ENCODE measurements at regions not wholly inside any gene's neighbourhood (a gene's known extent, or its start where the extent isn't known, plus 50 kb on each side); places are given as distances from the start of the nearest gene placed in this dataset.

DNA sequence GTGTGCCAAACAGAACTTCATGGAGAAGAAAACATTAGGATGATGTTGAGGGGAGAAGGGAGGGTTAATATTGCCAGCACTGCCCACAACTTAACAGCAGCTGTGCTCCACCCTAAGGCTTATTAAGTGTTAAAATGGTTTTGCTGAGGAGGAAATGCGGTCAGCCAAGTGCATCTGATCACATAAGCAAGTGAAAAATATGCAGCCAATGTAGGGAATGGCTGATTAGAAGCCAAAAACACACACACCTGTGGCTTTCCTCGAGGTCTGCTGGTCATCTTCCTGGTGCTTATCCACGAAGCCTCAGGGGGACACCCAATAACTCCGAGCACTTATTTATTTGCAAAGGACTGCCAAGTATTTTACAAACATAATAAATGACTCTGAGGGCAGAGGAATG, 66.3 kb upstream of the GPR45 start:
- Histone ChIP-seq H3K27ac (ENCODE audit: control insufficient read depth, insufficient read depth, low read length) (no peak overlapping the region), H3K9me3 (ENCODE audit: control insufficient read depth, low read depth, low read length) (no peaks in the 10 kb centered on the region), H3K79me2 (ENCODE audit: control insufficient read depth, insufficient read depth, low read length) (no peaks in the 10 kb centered on the region), H3K4me2 (ENCODE audit: control insufficient read depth, extremely low read depth, insufficient read depth, low read depth, low read length) (no peak overlapping the region), H3K27me3 (ENCODE audit: control insufficient read depth, extremely low read depth, insufficient read depth, low read length) (peaks cover 20% of the 10 kb centered on the region), H3K9ac (ENCODE audit: control insufficient read depth, extremely low read depth, insufficient read depth, low read length) (no peak overlapping the region), H4K20me1 (ENCODE audit: control insufficient read depth, extremely low read depth, insufficient read depth, low read length) (no peaks in the 10 kb centered on the region), H3K4me1 (ENCODE audit: control insufficient read depth, extremely low read depth, insufficient read depth, low read length) (no peaks in the 10 kb centered on the region), H2AFZ (ENCODE audit: control insufficient read depth, low read length) (no peak overlapping the region), H3K4me3 (ENCODE audit: control insufficient read depth in 2 of 3, extremely low read depth in 1 of 3, insufficient read depth in 2 of 3, low read depth in 1 of 3, low read length in 3 of 3) (no peak overlapping the region), H3K36me3 (ENCODE audit: control insufficient read depth in 2 of 2, extremely low read depth in 1 of 2, insufficient read depth in 2 of 2, low read length in 2 of 2) (no peaks in the 10 kb centered on the region), H3K9me1 (ENCODE audit: control insufficient read depth, extremely low read depth, insufficient read depth, low read length) (no peaks in the 10 kb centered on the region)
- dilution Hi-C loops (cut with MboI; ENCODE audit: extremely low pct_ligation_motif_present, low sequenced_read_pairs) = no loop called here
- TF ChIP-seq, protein P1, sequence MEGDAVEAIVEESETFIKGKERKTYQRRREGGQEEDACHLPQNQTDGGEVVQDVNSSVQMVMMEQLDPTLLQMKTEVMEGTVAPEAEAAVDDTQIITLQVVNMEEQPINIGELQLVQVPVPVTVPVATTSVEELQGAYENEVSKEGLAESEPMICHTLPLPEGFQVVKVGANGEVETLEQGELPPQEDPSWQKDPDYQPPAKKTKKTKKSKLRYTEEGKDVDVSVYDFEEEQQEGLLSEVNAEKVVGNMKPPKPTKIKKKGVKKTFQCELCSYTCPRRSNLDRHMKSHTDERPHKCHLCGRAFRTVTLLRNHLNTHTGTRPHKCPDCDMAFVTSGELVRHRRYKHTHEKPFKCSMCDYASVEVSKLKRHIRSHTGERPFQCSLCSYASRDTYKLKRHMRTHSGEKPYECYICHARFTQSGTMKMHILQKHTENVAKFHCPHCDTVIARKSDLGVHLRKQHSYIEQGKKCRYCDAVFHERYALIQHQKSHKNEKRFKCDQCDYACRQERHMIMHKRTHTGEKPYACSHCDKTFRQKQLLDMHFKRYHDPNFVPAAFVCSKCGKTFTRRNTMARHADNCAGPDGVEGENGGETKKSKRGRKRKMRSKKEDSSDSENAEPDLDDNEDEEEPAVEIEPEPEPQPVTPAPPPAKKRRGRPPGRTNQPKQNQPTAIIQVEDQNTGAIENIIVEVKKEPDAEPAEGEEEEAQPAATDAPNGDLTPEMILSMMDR (optimal IDR thresholded peaks at IDR 0.05 in 1 of 3, IDR thresholded peaks at IDR 0.05 in 1 of 3, conservative IDR thresholded peaks at IDR 0.05 in 1 of 3; ENCODE audit: extremely low read depth in 1 of 3, insufficient read depth in 2 of 3, low read length in 3 of 3) = no peak
- no peak for TF ChIP-seq EZH2 (IDR thresholded peaks at IDR 0.05; ENCODE audit: low read length)
- FAIRE-seq (no peak), DNase-seq (ENCODE audit: low read depth, low spot score) (no peak)

DNA sequence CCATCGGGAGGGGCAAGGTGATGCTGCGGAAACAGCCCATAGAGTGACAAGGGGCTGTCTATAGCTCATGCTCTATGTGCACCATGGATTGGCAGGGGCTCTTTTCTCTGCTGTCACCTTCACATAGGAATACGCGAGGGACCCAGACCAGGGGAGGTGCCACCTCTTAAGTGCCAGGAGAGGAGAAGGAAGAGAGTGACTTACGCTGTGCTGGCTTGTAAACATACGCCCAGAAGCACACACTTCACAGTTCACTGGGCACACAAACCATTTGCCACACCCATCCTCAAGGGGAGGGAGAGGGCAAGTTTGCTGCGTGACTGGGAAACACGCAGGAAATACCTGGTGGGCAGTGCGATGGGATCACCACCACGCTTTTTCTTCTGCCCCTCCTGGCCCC, 65.1 kb upstream of the GPR45 start:
- Histone ChIP-seq H3K9me3 (ENCODE audit: control insufficient read depth, low read depth, low read length) (no peaks in the 10 kb centered on the region), H3K36me3 (ENCODE audit: control insufficient read depth in 2 of 2, extremely low read depth in 1 of 2, insufficient read depth in 2 of 2, low read length in 2 of 2) (no peaks in the 10 kb centered on the region), H3K27ac (ENCODE audit: control insufficient read depth, insufficient read depth, low read length) (no peak overlapping the region), H3K27me3 (ENCODE audit: control insufficient read depth, extremely low read depth, insufficient read depth, low read length) (peaks cover 20% of the 10 kb centered on the region), H3K4me3 (ENCODE audit: control insufficient read depth in 2 of 3, extremely low read depth in 1 of 3, insufficient read depth in 2 of 3, low read depth in 1 of 3, low read length in 3 of 3) (no peak overlapping the region), H4K20me1 (ENCODE audit: control insufficient read depth, extremely low read depth, insufficient read depth, low read length) (no peaks in the 10 kb centered on the region), H3K9me1 (ENCODE audit: control insufficient read depth, extremely low read depth, insufficient read depth, low read length) (no peaks in the 10 kb centered on the region), H3K9ac (ENCODE audit: control insufficient read depth, extremely low read depth, insufficient read depth, low read length) (no peak overlapping the region), H3K79me2 (ENCODE audit: control insufficient read depth, insufficient read depth, low read length) (no peaks in the 10 kb centered on the region), H3K4me2 (ENCODE audit: control insufficient read depth, extremely low read depth, insufficient read depth, low read depth, low read length) (no peak overlapping the region), H3K4me1 (ENCODE audit: control insufficient read depth, extremely low read depth, insufficient read depth, low read length) (no peaks in the 10 kb centered on the region), H2AFZ (ENCODE audit: control insufficient read depth, low read length) (no peak overlapping the region)
- no peak for DNase-seq (ENCODE audit: low read depth, low spot score)
- no peak for TF ChIP-seq EZH2 (IDR thresholded peaks at IDR 0.05; ENCODE audit: low read length)
- TF ChIP-seq, protein P1 (optimal IDR thresholded peaks at IDR 0.05 in 1 of 3, IDR thresholded peaks at IDR 0.05 in 1 of 3, conservative IDR thresholded peaks at IDR 0.05 in 1 of 3; ENCODE audit: extremely low read depth in 1 of 3, insufficient read depth in 2 of 3, low read length in 3 of 3) = no peak
- dilution Hi-C loops (cut with MboI; ENCODE audit: extremely low pct_ligation_motif_present, low sequenced_read_pairs) = no loop called here
- FAIRE-seq = no peak

All from keratinocyte (primary cell).